Activated naive CD4-positive, alpha-beta T cell treated with anti-CD3 and anti-CD28 coated beads, Interleukin-2, amount 10 ng/mL, durations not matched to agents 7 days and 5 days (primary cell): ENCODE measurements at regions not wholly inside any gene's neighbourhood (a gene's known extent, or its start where the extent isn't known, plus 50 kb on each side); places are given as distances from the start of the nearest gene placed in this dataset.
"Not testable (repeated sequence)": the region's sequence is repeated elsewhere in the genome, so short reads cannot be mapped to it uniquely, and the experiment has no call there.

Experiments
- CTCF ChIA-PET: fragments of 350-600 bp; sonication (Branson Sonifier 250); formaldehyde crosslinking; loops from one replicate; lab custom pipeline; 2021; ENCODE audit warnings: antibody characterized with exemption; lab: Charles Lee
- DNase-seq: peaks from one replicate; pipeline ENCODE4 v3.0.0-alpha.2; 2020
- H3K27ac Mint-ChIP-seq: one replicate; pipeline ENCODE4 v1.8.0; 2021; ENCODE audit warnings: mild to moderate bottlenecking, moderate library complexity, mixed read lengths
- H3K27me3 Mint-ChIP-seq: one replicate; pipeline ENCODE4 v1.8.0; 2021; ENCODE audit warnings: mild to moderate bottlenecking, mixed read lengths
- H3K36me3 Mint-ChIP-seq: one replicate; pipeline ENCODE4 v1.8.0; 2021; ENCODE audit warnings: mixed read lengths
- H3K4me1 Mint-ChIP-seq: one replicate; pipeline ENCODE4 v1.8.0; 2021; ENCODE audit warnings: mixed read lengths
- H3K4me3 Mint-ChIP-seq: one replicate; pipeline ENCODE4 v1.8.0; 2021; ENCODE audit warnings: mild to moderate bottlenecking, moderate library complexity, mixed read lengths
- H3K9me3 Mint-ChIP-seq: one replicate; pipeline ENCODE4 v1.8.0; 2021; ENCODE audit warnings: mixed read lengths

- CTCF ChIA-PET, result interaction anchor here (0.7 to 3.1 kb wide), 23 partner anchors 10 to 785 kb away, joined by 3 to 37 read pairs (median 3); no protein-coding TSS in a partner anchor
- DNase-seq, result no peak
- Mint-ChIP-seq H3K4me3 (peak overlapping the region; percentile 18), H3K27me3 (no peaks in the 10 kb centered on the region), H3K27ac (peak overlapping the region; percentile 45), H3K36me3 (no peaks in the 10 kb centered on the region), H3K9me3 (no peaks in the 10 kb centered on the region), H3K4me1 (peaks cover 9% of the 10 kb centered on the region)
Observed at GRCh38 chr7:142587578-142588191, 161.6 kb upstream of the PRSS1 start.

- H3K27me3 Mint-ChIP-seq, result no peaks in the 10 kb centered on the region
- no peak overlapping the region for H3K4me3 Mint-ChIP-seq
- H3K27ac Mint-ChIP-seq, result no peak overlapping the region
- peaks cover 14% of the 10 kb centered on the region for H3K4me1 Mint-ChIP-seq
- H3K36me3 Mint-ChIP-seq, result no peaks in the 10 kb centered on the region
- no peaks in the 10 kb centered on the region for H3K9me3 Mint-ChIP-seq
- no peak for DNase-seq
- CTCF ChIA-PET, result interaction anchor here (1.0 to 3.1 kb wide), 11 partner anchors 11 to 224 kb away, joined by 3 to 37 read pairs (median 6); no protein-coding TSS in a partner anchor
Observed at GRCh38 chr7:142586611-142587010, 162.7 kb upstream of the PRSS1 start.

DNA sequence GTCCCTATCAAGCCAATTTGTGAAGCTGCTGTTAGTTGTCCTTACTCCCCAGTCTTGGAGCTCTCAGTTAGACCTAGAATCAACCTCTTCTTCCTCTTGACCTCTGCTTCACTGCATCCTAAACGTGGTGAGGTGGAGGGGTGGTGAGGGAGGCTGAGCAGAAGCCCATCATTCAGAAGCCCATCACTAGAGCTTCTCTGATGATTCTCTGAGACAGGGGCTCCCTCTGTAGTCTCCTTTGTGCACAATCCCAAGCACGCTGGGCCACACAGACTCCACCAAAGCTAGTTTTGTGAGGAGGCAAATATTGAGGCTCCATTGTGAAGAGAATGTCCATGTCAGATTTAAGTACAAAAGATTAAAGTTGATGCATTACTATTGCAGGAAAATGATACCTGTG lies 163.8 kb upstream of the PRSS1 start:
- CTCF ChIA-PET, result interaction anchor here (0.6 to 6.5 kb wide), 14 partner anchors 14 to 273 kb away, joined by 3 to 51 read pairs (median 3); no protein-coding TSS in a partner anchor
- no peak overlapping the region for H3K27ac Mint-ChIP-seq
- H3K4me3 Mint-ChIP-seq, result no peak overlapping the region
- no peak for DNase-seq
- H3K36me3 Mint-ChIP-seq, result no peaks in the 10 kb centered on the region
- peaks cover 26% of the 10 kb centered on the region for H3K4me1 Mint-ChIP-seq
- no peaks in the 10 kb centered on the region for H3K27me3 Mint-ChIP-seq
- no peaks in the 10 kb centered on the region for H3K9me3 Mint-ChIP-seq

DNA sequence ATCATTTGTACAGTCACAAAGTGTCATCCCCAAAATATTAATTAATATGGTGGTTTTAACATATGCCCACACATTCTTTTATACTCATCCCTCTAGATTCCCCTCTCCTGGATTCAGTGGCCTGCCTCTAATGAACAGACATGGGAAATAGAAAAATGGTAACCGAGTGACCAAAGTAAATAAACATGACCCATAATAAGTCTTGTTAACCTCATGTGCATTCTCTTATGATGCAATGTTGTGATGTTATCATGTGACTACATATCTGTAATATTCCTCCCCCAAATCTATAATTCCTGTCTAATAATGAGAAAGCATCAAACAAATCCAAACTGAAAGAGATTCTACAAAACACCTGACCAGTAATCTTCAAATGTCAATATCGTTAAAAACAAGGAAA lies 164.5 kb upstream of the PRSS1 start:
- no peak for DNase-seq
- Mint-ChIP-seq H3K4me1 (peaks cover 32% of the 10 kb centered on the region), H3K27me3 (no peaks in the 10 kb centered on the region), H3K4me3 (no peak overlapping the region), H3K9me3 (no peaks in the 10 kb centered on the region), H3K36me3 (no peaks in the 10 kb centered on the region), H3K27ac (no peak overlapping the region)
- CTCF ChIA-PET, result interaction anchor here (0.6 to 6.5 kb wide), 13 partner anchors 13 to 273 kb away, joined by 3 to 51 read pairs (median 3); no protein-coding TSS in a partner anchor

GRCh38 chr7:142583446-142583845 lies 165.8 kb upstream of the PRSS1 start:
- H3K27ac Mint-ChIP-seq, result no peak overlapping the region
- H3K4me3 Mint-ChIP-seq, result no peak overlapping the region
- no peaks in the 10 kb centered on the region for H3K9me3 Mint-ChIP-seq
- no peaks in the 10 kb centered on the region for H3K27me3 Mint-ChIP-seq
- no peak for DNase-seq
- no peaks in the 10 kb centered on the region for H3K36me3 Mint-ChIP-seq
- CTCF ChIA-PET, result interaction anchor here (0.6 to 6.5 kb wide), 6 partner anchors 24 to 111 kb away, joined by 3 to 51 read pairs (median 7); no protein-coding TSS in a partner anchor
- H3K4me1 Mint-ChIP-seq, result peaks cover 38% of the 10 kb centered on the region

DNA sequence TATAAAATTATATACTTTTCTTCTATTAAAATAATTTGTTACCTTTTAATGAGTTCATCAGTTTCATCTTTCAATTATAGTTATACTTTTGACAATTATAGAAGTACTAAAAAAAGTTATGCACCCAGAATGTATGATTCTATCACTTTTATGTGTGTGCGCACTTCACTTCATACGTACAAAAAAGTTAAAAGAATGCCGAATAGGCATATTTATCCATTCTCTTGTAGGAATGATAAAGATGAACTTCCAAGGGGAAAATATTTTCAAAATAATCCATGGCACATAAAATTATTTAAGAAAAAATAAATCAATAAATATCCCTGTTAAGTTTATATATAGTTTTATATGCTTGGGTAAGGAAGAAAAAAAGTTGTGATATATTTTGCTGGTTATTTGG lies 166.9 kb upstream of the PRSS1 start:
- H3K9me3 Mint-ChIP-seq, result no peaks in the 10 kb centered on the region
- no peak overlapping the region for H3K27ac Mint-ChIP-seq
- H3K4me1 Mint-ChIP-seq, result peaks cover 35% of the 10 kb centered on the region
- CTCF ChIA-PET, result interaction anchor here (0.8 to 6.5 kb wide), 3 partner anchors 24 to 99 kb away, joined by 3 to 51 read pairs (median 4); no protein-coding TSS in a partner anchor
- no peaks in the 10 kb centered on the region for H3K27me3 Mint-ChIP-seq
- no peak overlapping the region for H3K4me3 Mint-ChIP-seq
- H3K36me3 Mint-ChIP-seq, result no peaks in the 10 kb centered on the region
- DNase-seq, result no peak

DNA sequence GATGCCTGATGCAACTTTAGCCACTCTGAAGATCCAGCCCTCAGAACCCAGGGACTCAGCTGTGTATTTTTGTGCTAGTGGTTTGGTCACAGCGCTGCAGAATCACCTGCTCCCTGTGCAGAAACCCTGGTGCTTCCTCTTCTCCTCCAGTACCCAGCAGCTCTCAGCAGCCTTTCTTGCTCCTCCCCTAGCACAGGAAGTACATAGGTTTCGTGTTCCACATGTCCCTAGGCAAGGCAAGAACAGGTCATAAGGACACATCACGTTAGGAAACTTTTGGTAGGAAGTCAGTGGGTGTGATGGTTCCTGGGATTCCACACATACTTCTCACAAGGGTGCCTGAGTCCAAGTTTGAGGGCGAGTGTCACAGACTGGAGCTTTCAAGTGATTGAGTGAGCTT lies 167.9 kb upstream of the PRSS1 start:
- no peaks in the 10 kb centered on the region for H3K9me3 Mint-ChIP-seq
- peak; percentile 55 for DNase-seq
- H3K4me1 Mint-ChIP-seq, result peaks cover 34% of the 10 kb centered on the region
- CTCF ChIA-PET, result interaction anchor here (0.6 to 6.5 kb wide), 7 partner anchors 11 to 224 kb away, joined by 3 to 51 read pairs (median 3); no protein-coding TSS in a partner anchor
- H3K27ac Mint-ChIP-seq, result peak overlapping the region; percentile 81
- H3K4me3 Mint-ChIP-seq, result peak overlapping the region; percentile 54
- no peaks in the 10 kb centered on the region for H3K36me3 Mint-ChIP-seq
- H3K27me3 Mint-ChIP-seq, result no peaks in the 10 kb centered on the region

- peak overlapping the region; percentile 21 for H3K4me3 Mint-ChIP-seq
- peak overlapping the region; percentile 58 for H3K27ac Mint-ChIP-seq
- CTCF ChIA-PET, result interaction anchor here (1.8 to 6.5 kb wide), 3 partner anchors 10 to 45 kb away, joined by 7 to 51 read pairs (median 15); no protein-coding TSS in a partner anchor
- DNase-seq, result no peak
- peaks cover 34% of the 10 kb centered on the region for H3K4me1 Mint-ChIP-seq
- no peaks in the 10 kb centered on the region for H3K36me3 Mint-ChIP-seq
- no peaks in the 10 kb centered on the region for H3K27me3 Mint-ChIP-seq
- H3K9me3 Mint-ChIP-seq, result no peaks in the 10 kb centered on the region
Observed at GRCh38 chr7:142579946-142580345, 169.3 kb upstream of the PRSS1 start.

DNA sequence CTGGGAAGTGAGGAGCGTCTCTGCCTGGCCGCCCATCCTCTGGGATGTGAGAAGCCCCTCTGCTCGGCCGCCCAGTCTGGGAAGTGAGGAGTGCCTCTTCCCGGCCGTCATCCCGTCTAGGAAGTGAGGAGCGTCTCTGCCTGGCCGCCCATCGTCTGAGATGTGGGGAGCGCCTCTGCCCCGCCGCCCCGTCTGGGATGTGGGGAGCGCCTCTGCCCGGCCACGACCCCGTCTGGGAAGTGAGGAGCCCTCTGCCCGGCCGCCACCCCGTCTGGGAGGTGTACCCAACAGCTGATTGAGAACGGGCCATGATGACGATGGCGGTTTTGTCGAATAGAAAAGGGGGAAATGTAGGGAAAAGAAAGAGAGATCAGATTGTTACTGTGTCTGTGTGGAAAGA lies 173.9 kb upstream of the PRSS1 start:
- peaks cover 13% of the 10 kb centered on the region for H3K4me1 Mint-ChIP-seq
- H3K27ac Mint-ChIP-seq, CTCF ChIA-PET, DNase-seq, H3K36me3 Mint-ChIP-seq, H3K9me3 Mint-ChIP-seq, H3K27me3 Mint-ChIP-seq, H3K4me3 Mint-ChIP-seq: not testable (repeated sequence)

DNA sequence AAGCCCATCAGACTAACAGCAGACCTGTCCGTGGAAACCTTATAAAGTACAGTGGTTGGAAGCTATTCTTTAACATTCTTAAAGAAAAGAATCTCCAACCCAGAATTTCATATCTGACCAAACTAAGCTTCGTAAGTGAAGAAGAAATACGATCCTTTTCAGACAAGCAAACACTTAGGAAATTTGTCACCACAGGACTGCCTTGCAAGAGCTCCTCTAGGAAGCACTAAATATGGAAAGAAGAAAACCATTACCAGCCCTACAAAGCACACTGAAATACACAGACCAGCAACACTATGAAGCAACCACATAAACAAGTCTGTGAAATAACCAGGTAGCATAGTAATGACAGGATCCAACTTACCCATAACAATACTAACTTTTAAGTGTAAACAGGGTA lies 177.7 kb upstream of the PRSS1 start:
- no peaks in the 10 kb centered on the region for H3K36me3 Mint-ChIP-seq
- peaks cover 13% of the 10 kb centered on the region for H3K27me3 Mint-ChIP-seq
- CTCF ChIA-PET, result interaction anchor here (1.0 to 1.7 kb wide), 3 partner anchors 14 to 16 kb away, joined by 3 to 6 read pairs (median 4); no protein-coding TSS in a partner anchor
- H3K9me3 Mint-ChIP-seq, result no peaks in the 10 kb centered on the region
- no peak overlapping the region for H3K4me3 Mint-ChIP-seq
- H3K4me1 Mint-ChIP-seq, result peaks cover 4% of the 10 kb centered on the region
- no peak overlapping the region for H3K27ac Mint-ChIP-seq
- no peak for DNase-seq

DNA sequence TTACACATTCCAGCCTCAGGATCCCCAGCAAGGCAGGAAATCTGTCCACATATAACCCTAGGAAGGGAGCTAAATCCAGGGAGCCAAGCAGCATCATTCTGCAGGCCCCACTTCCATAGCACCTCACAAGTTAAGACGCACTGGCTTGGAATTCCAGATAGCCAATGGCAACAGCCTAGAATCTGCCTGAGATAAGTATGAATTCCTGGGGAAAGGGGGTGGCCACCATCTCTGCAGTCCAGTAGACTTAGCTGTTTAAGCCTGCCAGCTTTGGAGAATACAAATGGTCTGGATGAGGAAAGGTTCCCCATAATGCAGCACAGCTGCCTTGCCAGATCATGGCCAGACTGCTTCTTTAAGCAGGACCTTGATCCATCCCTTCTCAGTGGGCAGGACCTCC lies 179.4 kb upstream of the PRSS1 start:
- H3K27ac Mint-ChIP-seq, result no peak overlapping the region
- peaks cover 4% of the 10 kb centered on the region for H3K4me1 Mint-ChIP-seq
- no peak for DNase-seq
- H3K9me3 Mint-ChIP-seq, result no peaks in the 10 kb centered on the region
- no peak overlapping the region for H3K4me3 Mint-ChIP-seq
- CTCF ChIA-PET, result interaction anchor here (1.4 to 2.4 kb wide), 2 partner anchors 11 to 12 kb away, joined by 7 to 8 read pairs; no protein-coding TSS in a partner anchor
- peaks cover 13% of the 10 kb centered on the region for H3K27me3 Mint-ChIP-seq
- no peaks in the 10 kb centered on the region for H3K36me3 Mint-ChIP-seq

DNA sequence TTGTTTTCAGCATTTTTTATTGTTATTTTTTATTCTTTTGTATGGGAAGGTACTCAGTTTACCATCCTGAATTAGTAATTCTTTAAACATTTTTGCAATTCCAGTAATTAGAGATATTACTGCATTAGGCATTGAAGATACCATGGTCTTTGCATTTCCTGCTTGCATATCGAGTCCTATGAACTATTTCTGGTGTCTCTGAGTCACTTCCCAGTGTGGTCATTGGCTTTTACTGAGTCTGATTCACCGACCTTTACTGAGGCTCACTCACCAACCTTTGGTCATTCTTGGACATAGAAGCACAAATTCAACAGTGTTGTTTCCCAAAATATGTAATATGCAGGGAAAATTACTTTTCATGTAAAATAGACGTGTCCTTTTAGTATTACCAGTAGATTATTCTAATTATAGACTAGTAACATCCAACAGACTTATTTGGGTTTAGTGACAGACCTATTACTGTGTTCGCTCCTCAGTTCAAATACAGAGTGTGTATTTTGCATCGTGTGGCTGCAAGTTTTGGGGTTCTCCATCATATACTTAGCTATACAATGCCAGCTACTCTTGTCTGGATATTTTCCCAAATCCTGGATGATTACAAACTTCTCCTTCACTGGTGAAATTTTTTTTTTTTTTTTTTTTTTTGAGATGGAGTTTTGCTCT lies 180.7 kb upstream of the PRSS1 start:
- no peaks in the 10 kb centered on the region for H3K9me3 Mint-ChIP-seq
- H3K4me1 Mint-ChIP-seq, result peaks cover 4% of the 10 kb centered on the region
- peaks cover 23% of the 10 kb centered on the region for H3K27me3 Mint-ChIP-seq
- no peak overlapping the region for H3K4me3 Mint-ChIP-seq
- CTCF ChIA-PET, result interaction anchor here (0.9 to 2.4 kb wide), 2 partner anchors 12 to 16 kb away, joined by 3 to 7 read pairs; no protein-coding TSS in a partner anchor
- H3K36me3 Mint-ChIP-seq, result no peaks in the 10 kb centered on the region
- DNase-seq, result no peak
- no peak overlapping the region for H3K27ac Mint-ChIP-seq

DNA sequence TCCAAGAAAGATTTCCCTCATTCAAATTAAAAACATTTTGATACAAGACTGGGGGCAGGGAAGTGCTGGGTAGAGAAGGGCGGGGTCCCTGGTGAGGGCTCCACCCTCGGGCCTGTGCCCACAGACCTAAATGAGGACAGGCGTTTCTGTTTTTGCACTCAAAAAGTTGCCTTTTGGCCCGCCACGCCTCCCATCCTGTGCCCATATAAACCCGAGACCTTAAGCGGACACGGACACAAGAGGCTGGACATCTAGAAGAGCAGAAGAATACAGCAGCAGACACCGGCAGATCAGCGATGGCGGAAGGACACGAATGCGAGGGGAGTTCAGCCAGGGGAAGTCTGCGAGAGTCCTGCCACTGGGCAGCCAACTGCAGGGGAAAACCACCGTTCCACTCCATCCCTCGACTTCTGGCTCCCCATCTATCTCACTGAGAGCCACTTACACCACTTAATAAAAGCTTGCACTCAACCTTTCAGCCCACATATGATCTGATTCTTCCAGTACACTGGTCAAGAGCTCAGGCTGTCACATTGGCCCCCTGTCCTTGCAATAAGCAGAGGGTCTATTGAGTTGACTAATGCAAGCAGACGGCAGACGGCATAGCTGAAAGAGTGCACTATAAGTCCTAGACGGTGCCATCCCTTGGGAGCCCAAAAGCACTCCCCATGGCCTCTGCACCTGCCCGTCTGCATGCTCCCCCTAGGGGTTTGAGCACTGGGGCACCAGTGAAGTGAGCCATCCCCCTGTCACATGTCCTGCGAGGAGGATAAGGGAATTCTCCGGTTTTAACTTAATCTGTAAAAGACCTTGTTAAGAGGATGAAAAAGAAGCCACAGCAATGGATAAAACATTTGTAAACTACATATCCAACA lies 181.8 kb upstream of the PRSS1 start:
- CTCF ChIA-PET, result interaction anchor here (0.9 kb wide), 1 partner anchor 18 kb away, joined by 3 read pairs; no protein-coding TSS in a partner anchor
- peaks cover 27% of the 10 kb centered on the region for H3K27me3 Mint-ChIP-seq
- peaks cover 4% of the 10 kb centered on the region for H3K4me1 Mint-ChIP-seq
- no peak for DNase-seq
- H3K36me3 Mint-ChIP-seq, result no peaks in the 10 kb centered on the region
- H3K9me3 Mint-ChIP-seq, result no peaks in the 10 kb centered on the region
- H3K27ac Mint-ChIP-seq, result no peak overlapping the region
- H3K4me3 Mint-ChIP-seq, result no peak overlapping the region
